GM21737 (cell line): ENCODE measurements at regions not wholly inside any gene's neighbourhood (a gene's known extent, or its start where the extent isn't known, plus 50 kb on each side); places are given as distances from the start of the nearest gene placed in this dataset.

Experiments used
- ATAC-seq: cut with Tn5 transposase; IDR thresholded peaks from one replicate; pipeline ENCODE4 v1.9.1; 2021; ENCODE audit warnings: mild to moderate bottlenecking, moderate library complexity; ENCODE audit not compliant: unreplicated experiment

GRCh38 chr1:229817936-229818335 is 191.9 kb downstream of the URB2 start:
- ATAC-seq, result no peak

- no peak for ATAC-seq
Observed at GRCh38 chr1:229819091-229819490, 193.0 kb downstream of the URB2 start.

GRCh38 chr1:229822026-229822425 is 196.0 kb downstream of the URB2 start:
- no peak for ATAC-seq

- no peak for ATAC-seq
Observed at GRCh38 chr1:229825042-229825441, 199.0 kb downstream of the URB2 start.

- no peak for ATAC-seq
Observed at GRCh38 chr1:229828461-229828860, 202.4 kb downstream of the URB2 start.

GRCh38 chr1:229832695-229833094 is 206.6 kb downstream of the URB2 start:
- no peak for ATAC-seq

GRCh38 chr1:229834230-229834629 is 208.2 kb downstream of the URB2 start:
- ATAC-seq, result no peak

GRCh38 chr1:229835226-229835625 is 209.2 kb downstream of the URB2 start:
- no peak for ATAC-seq

GRCh38 chr1:229836324-229836723 is 210.3 kb downstream of the URB2 start:
- ATAC-seq, result no peak

GRCh38 chr1:229838204-229838603 is 212.2 kb downstream of the URB2 start:
- ATAC-seq, result no peak

- no peak for ATAC-seq
Observed at GRCh38 chr1:229839800-229840199, 213.8 kb downstream of the URB2 start.

- ATAC-seq, result no peak
Observed at GRCh38 chr1:229841230-229841629, 215.2 kb downstream of the URB2 start.

GRCh38 chr1:229842302-229843255 is 216.5 kb downstream of the URB2 start:
- ATAC-seq, result no peak

- ATAC-seq, result no peak
Observed at GRCh38 chr1:229843627-229844238, 217.7 kb downstream of the URB2 start.

- ATAC-seq, result no peak
Observed at GRCh38 chr1:229844675-229845074, 218.6 kb downstream of the URB2 start.

GRCh38 chr1:229845410-229846138 is 219.5 kb downstream of the URB2 start:
- ATAC-seq, result no peak

GRCh38 chr1:229846351-229846750 is 220.3 kb downstream of the URB2 start:
- no peak for ATAC-seq

GRCh38 chr1:229848752-229849677 is 218.0 kb upstream of the GALNT2 start:
- no peak for ATAC-seq

- no peak for ATAC-seq
Observed at GRCh38 chr1:229851511-229851910, 215.5 kb upstream of the GALNT2 start.

- no peak for ATAC-seq
Observed at GRCh38 chr1:229853751-229854150, 213.3 kb upstream of the GALNT2 start.
